ENCODE measurements at regions not wholly inside any gene's neighbourhood (a gene's known extent, or its start where the extent isn't known, plus 50 kb on each side); places are given as distances from the start of the nearest gene placed in this dataset.

- DNase-seq (ENCODE audit: low read depth, low spot score) = no peak
- no peaks in the 10 kb centered on the region for H3K9me3 ChIP-seq (ENCODE audit: insufficient read depth, low read length)
- no peak overlapping the region for H3K9ac ChIP-seq (ENCODE audit: insufficient read length, low read depth)
- H3K27me3 ChIP-seq (ENCODE audit: insufficient read depth, insufficient read length) = no peaks in the 10 kb centered on the region
- no peak overlapping the region for H3K4me3 ChIP-seq (ENCODE audit: insufficient read length, low read depth)
- TF ChIP-seq ZNF274 (IDR thresholded peaks at IDR 0.05; ENCODE audit: low read depth, low read length) = no peak
- TF ChIP-seq SUZ12 (IDR thresholded peaks at IDR 0.05; ENCODE audit: extremely low read depth, insufficient read depth, insufficient read length) = no peak
- TF ChIP-seq YY1 (IDR thresholded peaks at IDR 0.05; ENCODE audit: insufficient read depth, insufficient read length) = no peak
- no peaks in the 10 kb centered on the region for H3K36me3 ChIP-seq (ENCODE audit: insufficient read depth, insufficient read length, low read length)
- H3K4me1 ChIP-seq (ENCODE audit: insufficient read depth, insufficient read length) = no peaks in the 10 kb centered on the region
Observed at GRCh38 chr12:25655702-25656101, 102.6 kb upstream of the LMNTD1 start.

DNA sequence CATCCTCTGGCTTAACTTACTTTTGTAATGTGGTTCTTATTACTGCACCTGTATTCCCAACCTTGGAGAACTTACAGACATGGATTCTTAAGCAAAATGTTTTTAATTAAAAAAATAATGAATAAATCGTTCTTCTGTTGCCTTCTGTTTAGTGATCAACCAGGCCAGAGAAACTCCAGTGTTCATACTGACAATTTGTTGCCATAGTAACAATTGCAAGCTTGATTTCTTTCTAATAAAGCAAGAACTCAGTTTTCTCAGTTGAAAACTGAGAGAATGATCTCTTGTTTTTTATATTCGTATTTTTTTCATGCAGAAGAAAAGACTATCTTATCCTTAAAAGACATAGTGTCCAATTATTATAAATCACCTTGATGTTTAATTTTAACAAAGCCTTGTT, 106.5 kb upstream of the LMNTD1 start:
- Histone ChIP-seq H3K9ac (ENCODE audit: insufficient read length, low read depth) (no peak overlapping the region), H3K27me3 (ENCODE audit: insufficient read depth, insufficient read length) (no peaks in the 10 kb centered on the region), H3K4me3 (ENCODE audit: insufficient read length, low read depth) (no peak overlapping the region), H3K36me3 (ENCODE audit: insufficient read depth, insufficient read length, low read length) (no peaks in the 10 kb centered on the region), H3K9me3 (ENCODE audit: insufficient read depth, low read length) (no peaks in the 10 kb centered on the region), H3K4me1 (ENCODE audit: insufficient read depth, insufficient read length) (no peaks in the 10 kb centered on the region)
- no peak for DNase-seq (ENCODE audit: low read depth, low spot score)
- no peak for TF ChIP-seq ZNF274 (IDR thresholded peaks at IDR 0.05; ENCODE audit: low read depth, low read length)
- TF ChIP-seq YY1 (IDR thresholded peaks at IDR 0.05; ENCODE audit: insufficient read depth, insufficient read length) = no peak
- TF ChIP-seq SUZ12 (IDR thresholded peaks at IDR 0.05; ENCODE audit: extremely low read depth, insufficient read depth, insufficient read length) = no peak

GRCh38 chr12:25670076-25671055, 117.3 kb upstream of the LMNTD1 start:
- no peaks in the 10 kb centered on the region for H3K27me3 ChIP-seq (ENCODE audit: insufficient read depth, insufficient read length)
- H3K9ac ChIP-seq (ENCODE audit: insufficient read length, low read depth) = no peak overlapping the region
- no peak overlapping the region for H3K4me3 ChIP-seq (ENCODE audit: insufficient read length, low read depth)
- H3K9me3 ChIP-seq (ENCODE audit: insufficient read depth, low read length) = no peaks in the 10 kb centered on the region
- TF ChIP-seq SUZ12 (IDR thresholded peaks at IDR 0.05; ENCODE audit: extremely low read depth, insufficient read depth, insufficient read length) (no peak), ZNF274 (IDR thresholded peaks at IDR 0.05; ENCODE audit: low read depth, low read length) (no peak), YY1 (IDR thresholded peaks at IDR 0.05; ENCODE audit: insufficient read depth, insufficient read length) (no peak)
- H3K4me1 ChIP-seq (ENCODE audit: insufficient read depth, insufficient read length) = peaks cover under 1% of the 10 kb centered on the region
- DNase-seq (ENCODE audit: low read depth, low spot score) = no peak
- H3K36me3 ChIP-seq (ENCODE audit: insufficient read depth, insufficient read length, low read length) = no peaks in the 10 kb centered on the region

GRCh38 chr12:25675808-25676207, 122.7 kb upstream of the LMNTD1 start:
- DNase-seq (ENCODE audit: low read depth, low spot score) = peak; percentile 95
- no peak for TF ChIP-seq ZNF274 (IDR thresholded peaks at IDR 0.05; ENCODE audit: low read depth, low read length)
- no peak for TF ChIP-seq SUZ12 (IDR thresholded peaks at IDR 0.05; ENCODE audit: extremely low read depth, insufficient read depth, insufficient read length)
- TF ChIP-seq YY1 (IDR thresholded peaks at IDR 0.05; ENCODE audit: insufficient read depth, insufficient read length) = no peak
- H3K27me3 ChIP-seq (ENCODE audit: insufficient read depth, insufficient read length) = no peaks in the 10 kb centered on the region
- H3K4me3 ChIP-seq (ENCODE audit: insufficient read length, low read depth) = no peak overlapping the region
- H3K36me3 ChIP-seq (ENCODE audit: insufficient read depth, insufficient read length, low read length) = no peaks in the 10 kb centered on the region
- no peaks in the 10 kb centered on the region for H3K9me3 ChIP-seq (ENCODE audit: insufficient read depth, low read length)
- H3K9ac ChIP-seq (ENCODE audit: insufficient read length, low read depth) = no peak overlapping the region
- peaks cover 3% of the 10 kb centered on the region for H3K4me1 ChIP-seq (ENCODE audit: insufficient read depth, insufficient read length)

GRCh38 chr12:25677232-25677937, 124.3 kb upstream of the LMNTD1 start:
- no peak for TF ChIP-seq SUZ12 (IDR thresholded peaks at IDR 0.05; ENCODE audit: extremely low read depth, insufficient read depth, insufficient read length)
- no peak for TF ChIP-seq YY1 (IDR thresholded peaks at IDR 0.05; ENCODE audit: insufficient read depth, insufficient read length)
- no peak for TF ChIP-seq ZNF274 (IDR thresholded peaks at IDR 0.05; ENCODE audit: low read depth, low read length)
- H3K27me3 ChIP-seq (ENCODE audit: insufficient read depth, insufficient read length) = no peaks in the 10 kb centered on the region
- no peaks in the 10 kb centered on the region for H3K9me3 ChIP-seq (ENCODE audit: insufficient read depth, low read length)
- H3K9ac ChIP-seq (ENCODE audit: insufficient read length, low read depth) = no peak overlapping the region
- peaks cover 3% of the 10 kb centered on the region for H3K4me1 ChIP-seq (ENCODE audit: insufficient read depth, insufficient read length)
- H3K4me3 ChIP-seq (ENCODE audit: insufficient read length, low read depth) = no peak overlapping the region
- H3K36me3 ChIP-seq (ENCODE audit: insufficient read depth, insufficient read length, low read length) = no peaks in the 10 kb centered on the region
- DNase-seq (ENCODE audit: low read depth, low spot score) = no peak

GRCh38 chr12:25681580-25681979, 128.5 kb upstream of the LMNTD1 start:
- Histone ChIP-seq H3K27me3 (ENCODE audit: insufficient read depth, insufficient read length) (no peaks in the 10 kb centered on the region), H3K36me3 (ENCODE audit: insufficient read depth, insufficient read length, low read length) (no peaks in the 10 kb centered on the region), H3K9ac (ENCODE audit: insufficient read length, low read depth) (no peak overlapping the region), H3K4me3 (ENCODE audit: insufficient read length, low read depth) (no peak overlapping the region), H3K4me1 (ENCODE audit: insufficient read depth, insufficient read length) (no peaks in the 10 kb centered on the region), H3K9me3 (ENCODE audit: insufficient read depth, low read length) (no peaks in the 10 kb centered on the region; the same call in 1 of the 2 replicates)
- DNase-seq (ENCODE audit: low read depth, low spot score) = no peak
- TF ChIP-seq YY1 (IDR thresholded peaks at IDR 0.05; ENCODE audit: insufficient read depth, insufficient read length) (no peak), SUZ12 (IDR thresholded peaks at IDR 0.05; ENCODE audit: extremely low read depth, insufficient read depth, insufficient read length) (no peak), ZNF274 (IDR thresholded peaks at IDR 0.05; ENCODE audit: low read depth, low read length) (no peak)

GRCh38 chr12:25682421-25682820, 129.3 kb upstream of the LMNTD1 start:
- no peak for DNase-seq (ENCODE audit: low read depth, low spot score)
- TF ChIP-seq YY1 (IDR thresholded peaks at IDR 0.05; ENCODE audit: insufficient read depth, insufficient read length) = no peak
- TF ChIP-seq SUZ12 (IDR thresholded peaks at IDR 0.05; ENCODE audit: extremely low read depth, insufficient read depth, insufficient read length) = no peak
- no peak for TF ChIP-seq ZNF274 (IDR thresholded peaks at IDR 0.05; ENCODE audit: low read depth, low read length)
- H3K27me3 ChIP-seq (ENCODE audit: insufficient read depth, insufficient read length) = no peaks in the 10 kb centered on the region
- H3K9me3 ChIP-seq (ENCODE audit: insufficient read depth, low read length) = no peaks in the 10 kb centered on the region; the same call in 1 of the 2 replicates
- H3K4me1 ChIP-seq (ENCODE audit: insufficient read depth, insufficient read length) = no peaks in the 10 kb centered on the region
- no peak overlapping the region for H3K4me3 ChIP-seq (ENCODE audit: insufficient read length, low read depth)
- no peaks in the 10 kb centered on the region for H3K36me3 ChIP-seq (ENCODE audit: insufficient read depth, insufficient read length, low read length)
- no peak overlapping the region for H3K9ac ChIP-seq (ENCODE audit: insufficient read length, low read depth)
